HEK293T (cell line): ENCODE measurements at regions not wholly inside any gene's neighbourhood (a gene's known extent, or its start where the extent isn't known, plus 50 kb on each side); places are given as distances from the start of the nearest gene placed in this dataset.

Experiments
- BHLHE40 ChIP-seq: fragments of 450-650 bp; IDR thresholded peaks from 2 replicates; pipeline ENCODE4 v1.6.1; 2016; ENCODE audit warnings: mild to moderate bottlenecking, moderate library complexity, borderline replicate concordance
- CTBP1 ChIP-seq: fragments of 450-650 bp; IDR thresholded peaks from 2 replicates; pipeline ENCODE4 v1.6.1; 2016; ENCODE audit warnings: borderline replicate concordance
- ELF4 ChIP-seq: fragments of 450-650 bp; IDR thresholded peaks from 2 replicates; pipeline ENCODE4 v1.6.1; 2017; ENCODE audit warnings: antibody characterized with exemption
- FOXK2 ChIP-seq: fragments of 450-650 bp; IDR thresholded peaks from 2 replicates; pipeline ENCODE4 v1.6.1; 2016; ENCODE audit warnings: mild to moderate bottlenecking
- FOXM1 ChIP-seq: fragments of 450-650 bp; IDR thresholded peaks from 2 replicates; pipeline ENCODE4 v1.6.1; 2017; ENCODE audit warnings: mild to moderate bottlenecking, borderline replicate concordance
- HDGF ChIP-seq: fragments of 450-650 bp; IDR thresholded peaks from 2 replicates; pipeline ENCODE4 v1.6.1; 2017; ENCODE audit warnings: antibody characterized with exemption, borderline replicate concordance
- L3MBTL2 ChIP-seq: fragments of 450-650 bp; conservative IDR thresholded peaks from 2 replicates; pipeline ENCODE4 v1.6.1; 2016; ENCODE audit warnings: mild to moderate bottlenecking
- LEF1 ChIP-seq: fragments of 450-650 bp; IDR thresholded peaks from 2 replicates; pipeline ENCODE4 v1.6.1; 2017; ENCODE audit warnings: mild to moderate bottlenecking, borderline replicate concordance
- NFRKB ChIP-seq: fragments of 450-650 bp; IDR thresholded peaks from 2 replicates; pipeline ENCODE4 v1.6.1; 2016; ENCODE audit warnings: mild to moderate bottlenecking, moderate library complexity
- SP1 ChIP-seq: fragments of 450-650 bp; IDR thresholded peaks from 2 replicates; pipeline ENCODE4 v1.6.1; 2017
- ZNF384 ChIP-seq: fragments of 450-650 bp; IDR thresholded peaks from 2 replicates; pipeline ENCODE4 v1.6.1; 2016
- TF ChIP-seq, protein P1 (sequence below): fragments of 450-650 bp; IDR thresholded peaks from 2 replicates; pipeline ENCODE4 v1.6.1; 2016

DNA sequence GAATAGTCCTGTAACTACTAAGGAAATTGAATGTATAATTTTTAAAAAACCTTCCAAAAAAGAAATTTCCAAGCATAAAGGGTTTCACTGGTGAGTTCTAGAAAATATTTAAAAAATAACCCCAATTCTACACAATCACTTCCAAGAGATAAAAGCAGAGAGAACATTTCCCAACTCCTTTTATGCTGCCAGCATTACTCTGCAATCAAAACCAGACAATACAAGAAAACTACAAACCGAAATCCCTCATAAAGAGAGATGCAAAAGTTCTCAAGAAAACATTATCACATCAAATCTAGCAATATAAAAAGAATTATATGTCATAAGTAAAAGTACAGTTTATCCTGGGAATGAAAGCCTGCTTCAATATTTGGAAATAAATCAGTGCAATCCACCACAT is 84.8 kb downstream of the OAT start:
- TF ChIP-seq BHLHE40 (no peak), HDGF (no peak), FOXK2 (no peak), ZNF384 (no peak), L3MBTL2 (no peak), ELF4 (no peak), CTBP1 (no peak), SP1 (no peak), FOXM1 (no peak), NFRKB (no peak), LEF1 (no peak)
- TF ChIP-seq, protein P1, sequence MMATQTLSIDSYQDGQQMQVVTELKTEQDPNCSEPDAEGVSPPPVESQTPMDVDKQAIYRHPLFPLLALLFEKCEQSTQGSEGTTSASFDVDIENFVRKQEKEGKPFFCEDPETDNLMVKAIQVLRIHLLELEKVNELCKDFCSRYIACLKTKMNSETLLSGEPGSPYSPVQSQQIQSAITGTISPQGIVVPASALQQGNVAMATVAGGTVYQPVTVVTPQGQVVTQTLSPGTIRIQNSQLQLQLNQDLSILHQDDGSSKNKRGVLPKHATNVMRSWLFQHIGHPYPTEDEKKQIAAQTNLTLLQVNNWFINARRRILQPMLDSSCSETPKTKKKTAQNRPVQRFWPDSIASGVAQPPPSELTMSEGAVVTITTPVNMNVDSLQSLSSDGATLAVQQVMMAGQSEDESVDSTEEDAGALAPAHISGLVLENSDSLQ: no peak
